Thyroid gland (tissue), 4 donors: ENCODE measurements at regions not wholly inside any gene's neighbourhood (a gene's known extent, or its start where the extent isn't known, plus 50 kb on each side); places are given as distances from the start of the nearest gene placed in this dataset.
"Not testable (repeated sequence)": the region's sequence is repeated elsewhere in the genome, so short reads cannot be mapped to it uniquely, and the experiment has no call there.

Source experiments
- DNase-seq, 2 donors: peaks; one replicate each; pipeline ENCODE4 v3.0.0-alpha.2; 2019
- H3K27ac ChIP-seq, 3 donors: fragments of 200-600 bp; sonication (generic); 1 replicate in 2 of 3; 2 replicates in 1 of 3; pipeline ENCODE4 v1.5.1; 2016 to 2019; ENCODE audit warnings: mild to moderate bottlenecking in 1 of 3, moderate library complexity in 1 of 3
- H3K27me3 ChIP-seq: fragments of 200-600 bp; sonication (generic); one replicate; pipeline ENCODE4 v1.5.1; 2019
- H3K36me3 ChIP-seq, 2 donors: fragments of 200-600 bp; sonication (generic); one replicate each; pipeline ENCODE4 v1.5.1; 2016 to 2019
- H3K4me1 ChIP-seq, 2 donors: fragments of 200-600 bp; sonication (generic); one replicate each; pipeline ENCODE4 v1.5.1; 2017 to 2019
- H3K4me3 ChIP-seq, 3 donors: fragments of 200-600 bp; sonication (generic); replicated peaks in 1 of 3; 1 replicate in 2 of 3; 2 replicates in 1 of 3; pipeline ENCODE4 v1.5.1; 2016; ENCODE audit warnings: mild to moderate bottlenecking in 1 of 3
- H3K9me3 ChIP-seq: fragments of 200-600 bp; sonication (generic); one replicate; pipeline ENCODE4 v1.5.1; 2017
- CTCF ChIP-seq, 6 experiments: fragments of 200-600 bp in 3 of 6; fragments of 450-650 bp in 3 of 6; sonication (generic) in 3 of 6; IDR thresholded peaks; one replicate each; pipeline ENCODE4 v1.5.1; 2016 to 2019; ENCODE audit warnings: antibody characterized with exemption in 6 of 6, mild to moderate bottlenecking in 2 of 6, inconsistent platforms in 1 of 6, moderate library complexity in 1 of 6
- POLR2A ChIP-seq, 2 donors: fragments of 450-650 bp; IDR thresholded peaks; one replicate each; pipeline ENCODE4 v1.6.1; 2017; ENCODE audit warnings: antibody characterized with exemption in 2 of 2, mild to moderate bottlenecking in 2 of 2, moderate library complexity in 1 of 2
- WGBS, 2 donors: methylation state at CpG; one replicate each; pipeline ENCODE4 v1.1.5; 2017; 5-methylcytosine and 5-hydroxymethylcytosine counted together
- intact Hi-C: fragments of 100-400 bp; cut with DNase I; formaldehyde crosslinking; loops from one replicate; pipeline ENCODE4 v1.15.1; 2023

- no peak for DNase-seq
- intact Hi-C loops: no loop called here
- Histone ChIP-seq H3K4me1 (no peaks in the 10 kb centered on the region), H3K27me3 (no peaks in the 10 kb centered on the region), H3K4me3 (no peak overlapping the region), H3K27ac (no peak overlapping the region), H3K9me3 (no peaks in the 10 kb centered on the region), H3K36me3 (no peaks in the 10 kb centered on the region)
- no peak for TF ChIP-seq POLR2A (IDR thresholded peaks at IDR 0.05)
- no peak for TF ChIP-seq CTCF (IDR thresholded peaks at IDR 0.05)
- 94 to 95% methylated on average over 3 of the region's 3 CpGs for WGBS, 2 donors
These were observed 127.1 kb upstream of the FBXL17 start for GRCh38 chr5:108508979-108509378.

GRCh38 chr5:108507631-108508030, 125.7 kb upstream of the FBXL17 start:
- no peaks in the 10 kb centered on the region for H3K36me3 ChIP-seq
- H3K27me3 ChIP-seq: no peaks in the 10 kb centered on the region
- no peak for TF ChIP-seq CTCF (IDR thresholded peaks at IDR 0.05)
- TF ChIP-seq POLR2A (IDR thresholded peaks at IDR 0.05): no peak
- H3K4me3 ChIP-seq: no peak overlapping the region
- intact Hi-C loops: no loop called here
- H3K27ac ChIP-seq: no peak overlapping the region
- H3K9me3 ChIP-seq: no peaks in the 10 kb centered on the region
- DNase-seq: no peak
- no peaks in the 10 kb centered on the region for H3K4me1 ChIP-seq
- WGBS, 2 donors: 88 to 93% methylated on average over 2 of the region's 2 CpGs

- no peak for TF ChIP-seq CTCF (IDR thresholded peaks at IDR 0.05)
- TF ChIP-seq POLR2A (IDR thresholded peaks at IDR 0.05): no peak
- DNase-seq: no peak
- intact Hi-C loops: no loop called here
- no peaks in the 10 kb centered on the region for H3K27me3 ChIP-seq
- H3K9me3 ChIP-seq: no peaks in the 10 kb centered on the region
- no peak overlapping the region for H3K27ac ChIP-seq
- H3K4me3 ChIP-seq: no peak overlapping the region
- H3K4me1 ChIP-seq: no peaks in the 10 kb centered on the region
- no peaks in the 10 kb centered on the region for H3K36me3 ChIP-seq
- WGBS, 2 donors: 24 to 33% methylated on average over 2 of the region's 2 CpGs
These were observed 123.7 kb upstream of the FBXL17 start for GRCh38 chr5:108505608-108506007.

GRCh38 chr5:108504974-108505373, 123.1 kb upstream of the FBXL17 start:
- Histone ChIP-seq H3K4me3 (no peak overlapping the region), H3K4me1 (no peaks in the 10 kb centered on the region), H3K27me3 (no peaks in the 10 kb centered on the region), H3K36me3 (no peaks in the 10 kb centered on the region), H3K9me3 (no peaks in the 10 kb centered on the region), H3K27ac (no peak overlapping the region)
- intact Hi-C loops: no loop called here
- 92 to 94% methylated on average over 1 of the region's 1 CpG for WGBS, 2 donors
- TF ChIP-seq CTCF (IDR thresholded peaks at IDR 0.05): no peak
- TF ChIP-seq POLR2A (IDR thresholded peaks at IDR 0.05): no peak
- no peak for DNase-seq

GRCh38 chr5:108503986-108504385, 122.1 kb upstream of the FBXL17 start:
- DNase-seq: no peak
- 92% methylated on average over 2 of the region's 2 CpGs for WGBS, 2 donors
- intact Hi-C loops: no loop called here
- no peaks in the 10 kb centered on the region for H3K9me3 ChIP-seq
- H3K4me3 ChIP-seq: no peak overlapping the region
- H3K27ac ChIP-seq: no peak overlapping the region
- TF ChIP-seq CTCF (IDR thresholded peaks at IDR 0.05): no peak
- no peak for TF ChIP-seq POLR2A (IDR thresholded peaks at IDR 0.05)
- H3K4me1 ChIP-seq: no peaks in the 10 kb centered on the region
- no peaks in the 10 kb centered on the region for H3K27me3 ChIP-seq
- H3K36me3 ChIP-seq: no peaks in the 10 kb centered on the region

GRCh38 chr5:108495615-108496014, 113.7 kb upstream of the FBXL17 start:
- H3K4me3 ChIP-seq, H3K36me3 ChIP-seq, H3K27ac ChIP-seq, H3K9me3 ChIP-seq, H3K4me1 ChIP-seq, DNase-seq, intact Hi-C loops, H3K27me3 ChIP-seq: not testable (repeated sequence)
- 84 to 89% methylated on average over 3 of the region's 3 CpGs for WGBS, 2 donors
